ENCODE measurements at regions not wholly inside any gene's neighbourhood (a gene's known extent, or its start where the extent isn't known, plus 50 kb on each side); places are given as distances from the start of the nearest gene placed in this dataset.

DNA sequence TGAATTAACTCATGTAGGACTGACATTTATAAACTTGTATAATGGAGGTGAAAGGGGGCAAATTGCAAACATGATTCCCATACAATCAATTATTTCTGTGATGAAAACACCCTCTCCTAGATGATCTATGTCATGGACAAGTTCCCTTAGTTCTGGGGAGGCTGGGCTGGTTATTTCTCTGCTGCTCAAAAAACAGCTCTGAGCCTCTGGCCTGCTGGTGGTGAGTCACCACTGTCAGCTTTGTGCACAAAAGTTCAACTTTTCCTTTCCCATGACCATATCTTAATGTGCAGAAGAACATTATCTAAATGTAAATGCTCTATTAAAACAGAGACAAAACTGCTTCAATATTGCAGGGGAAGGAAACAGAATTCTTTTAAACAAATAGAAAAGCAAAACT is 85.0 kb downstream of the HMHB1 start:
- TF ChIP-seq CTCF (IDR thresholded peaks at IDR 0.05) (no peak), POLR2A (IDR thresholded peaks at IDR 0.05) (no peak)
